Hepatocyte (in vitro differentiated cells): ENCODE measurements at regions not wholly inside any gene's neighbourhood (a gene's known extent, or its start where the extent isn't known, plus 50 kb on each side); places are given as distances from the start of the nearest gene placed in this dataset.

Source experiments
- EZH2phosphoT487 ChIP-seq: fragments of 200-600 bp; sonication (generic); IDR thresholded peaks from one replicate; pipeline ENCODE4 v1.6.1; 2018; ENCODE audit warnings: antibody characterized with exemption, mild to moderate bottlenecking, low read depth, moderate library complexity; ENCODE audit not compliant: unreplicated experiment, severe bottlenecking
- TF ChIP-seq, protein P1 (sequence below): fragments of 200-600 bp; sonication (generic); IDR thresholded peaks from 2 replicates; pipeline ENCODE4 v1.5.1; 2016; ENCODE audit warnings: antibody characterized with exemption, mild to moderate bottlenecking; ENCODE audit not compliant: poor library complexity

GRCh38 chr10:78626471-78626870, 442.3 kb upstream of the ZMIZ1 start:
- TF ChIP-seq, protein P1, sequence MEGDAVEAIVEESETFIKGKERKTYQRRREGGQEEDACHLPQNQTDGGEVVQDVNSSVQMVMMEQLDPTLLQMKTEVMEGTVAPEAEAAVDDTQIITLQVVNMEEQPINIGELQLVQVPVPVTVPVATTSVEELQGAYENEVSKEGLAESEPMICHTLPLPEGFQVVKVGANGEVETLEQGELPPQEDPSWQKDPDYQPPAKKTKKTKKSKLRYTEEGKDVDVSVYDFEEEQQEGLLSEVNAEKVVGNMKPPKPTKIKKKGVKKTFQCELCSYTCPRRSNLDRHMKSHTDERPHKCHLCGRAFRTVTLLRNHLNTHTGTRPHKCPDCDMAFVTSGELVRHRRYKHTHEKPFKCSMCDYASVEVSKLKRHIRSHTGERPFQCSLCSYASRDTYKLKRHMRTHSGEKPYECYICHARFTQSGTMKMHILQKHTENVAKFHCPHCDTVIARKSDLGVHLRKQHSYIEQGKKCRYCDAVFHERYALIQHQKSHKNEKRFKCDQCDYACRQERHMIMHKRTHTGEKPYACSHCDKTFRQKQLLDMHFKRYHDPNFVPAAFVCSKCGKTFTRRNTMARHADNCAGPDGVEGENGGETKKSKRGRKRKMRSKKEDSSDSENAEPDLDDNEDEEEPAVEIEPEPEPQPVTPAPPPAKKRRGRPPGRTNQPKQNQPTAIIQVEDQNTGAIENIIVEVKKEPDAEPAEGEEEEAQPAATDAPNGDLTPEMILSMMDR = no peak
- TF ChIP-seq EZH2phosphoT487 = no peak
